ENCODE measurements at regions not wholly inside any gene's neighbourhood (a gene's known extent, or its start where the extent isn't known, plus 50 kb on each side); places are given as distances from the start of the nearest gene placed in this dataset.

- ATAC-seq: no peak
- TF ChIP-seq ZFP30 (CRISPR knock-in tag; IDR thresholded peaks at IDR 0.05) (no peak), CREB5 (CRISPR knock-in tag; IDR thresholded peaks at IDR 0.05; ENCODE audit: low read depth) (no peak), ZNF8 (CRISPR knock-in tag; IDR thresholded peaks at IDR 0.05) (no peak), OSR1 (CRISPR knock-in tag; IDR thresholded peaks at IDR 0.05) (no peak)
These were observed 353.9 kb upstream of the MEF2C start for GRCh38 chr5:89236900-89237299.

- ATAC-seq: no peak
- TF ChIP-seq TCF4 (CRISPR knock-in tag; IDR thresholded peaks at IDR 0.05; ENCODE audit: borderline replicate concordance): no peak
- no peak for TF ChIP-seq ZC3H10 (CRISPR knock-in tag; IDR thresholded peaks at IDR 0.05)
These were observed 350.5 kb upstream of the MEF2C start for GRCh38 chr5:89233462-89233861.

- ATAC-seq: no peak
- TF ChIP-seq CSDC2 (CRISPR knock-in tag; IDR thresholded peaks at IDR 0.05) (no peak), ZNF565 (CRISPR knock-in tag; conservative IDR thresholded peaks at IDR 0.05; ENCODE audit: low read depth) (no peak), ZFP3 (CRISPR knock-in tag; IDR thresholded peaks at IDR 0.05) (no peak), PATZ1 (CRISPR knock-in tag; IDR thresholded peaks at IDR 0.05; ENCODE audit: borderline replicate concordance) (no peak), ESRRG (CRISPR knock-in tag; IDR thresholded peaks at IDR 0.05) (no peak), TSHZ2 (CRISPR knock-in tag; IDR thresholded peaks at IDR 0.05) (no peak), OSR1 (CRISPR knock-in tag; IDR thresholded peaks at IDR 0.05) (no peak), CREB5 (CRISPR knock-in tag; IDR thresholded peaks at IDR 0.05; ENCODE audit: low read depth) (no peak), ARNTL (CRISPR knock-in tag; IDR thresholded peaks at IDR 0.05; ENCODE audit: borderline replicate concordance, low read depth) (no peak), POU6F1 (CRISPR knock-in tag; IDR thresholded peaks at IDR 0.05; ENCODE audit: borderline replicate concordance, low read depth) (no peak), SNAI2 (CRISPR knock-in tag; IDR thresholded peaks at IDR 0.05) (no peak), BACH2 (CRISPR knock-in tag; IDR thresholded peaks at IDR 0.05; ENCODE audit: borderline replicate concordance) (no peak), GLIS3 (CRISPR knock-in tag; IDR thresholded peaks at IDR 0.05) (no peak), PPARA (CRISPR knock-in tag; IDR thresholded peaks at IDR 0.05; ENCODE audit: borderline replicate concordance) (no peak), TOX (CRISPR knock-in tag; IDR thresholded peaks at IDR 0.05; ENCODE audit: borderline replicate concordance) (no peak), TCF4 (CRISPR knock-in tag; IDR thresholded peaks at IDR 0.05; ENCODE audit: borderline replicate concordance) (no peak), ISL1 (CRISPR knock-in tag; IDR thresholded peaks at IDR 0.05) (no peak), ZC3H10 (CRISPR knock-in tag; IDR thresholded peaks at IDR 0.05) (no peak)
These were observed 349.2 kb upstream of the MEF2C start for GRCh38 chr5:89232139-89232603.

- no peak for ATAC-seq
- no peak for TF ChIP-seq CSDC2 (CRISPR knock-in tag; IDR thresholded peaks at IDR 0.05)
- no peak for TF ChIP-seq TSHZ2 (CRISPR knock-in tag; IDR thresholded peaks at IDR 0.05)
- no peak for TF ChIP-seq ZC3H10 (CRISPR knock-in tag; IDR thresholded peaks at IDR 0.05)
- TF ChIP-seq ZNF70 (CRISPR knock-in tag; IDR thresholded peaks at IDR 0.05): no peak
- TF ChIP-seq SNAI2 (CRISPR knock-in tag; IDR thresholded peaks at IDR 0.05): no peak
- TF ChIP-seq ZFP3 (CRISPR knock-in tag; IDR thresholded peaks at IDR 0.05): no peak
- TF ChIP-seq CSRNP3 (CRISPR knock-in tag; IDR thresholded peaks at IDR 0.05): no peak
These were observed 347.2 kb upstream of the MEF2C start for GRCh38 chr5:89230178-89230577.
